ENCODE measurements at regions not wholly inside any gene's neighbourhood (a gene's known extent, or its start where the extent isn't known, plus 50 kb on each side); places are given as distances from the start of the nearest gene placed in this dataset.

- no peak for DNase-seq (ENCODE audit: low read depth in 2 of 2)
- TF ChIP-seq, protein P1, sequence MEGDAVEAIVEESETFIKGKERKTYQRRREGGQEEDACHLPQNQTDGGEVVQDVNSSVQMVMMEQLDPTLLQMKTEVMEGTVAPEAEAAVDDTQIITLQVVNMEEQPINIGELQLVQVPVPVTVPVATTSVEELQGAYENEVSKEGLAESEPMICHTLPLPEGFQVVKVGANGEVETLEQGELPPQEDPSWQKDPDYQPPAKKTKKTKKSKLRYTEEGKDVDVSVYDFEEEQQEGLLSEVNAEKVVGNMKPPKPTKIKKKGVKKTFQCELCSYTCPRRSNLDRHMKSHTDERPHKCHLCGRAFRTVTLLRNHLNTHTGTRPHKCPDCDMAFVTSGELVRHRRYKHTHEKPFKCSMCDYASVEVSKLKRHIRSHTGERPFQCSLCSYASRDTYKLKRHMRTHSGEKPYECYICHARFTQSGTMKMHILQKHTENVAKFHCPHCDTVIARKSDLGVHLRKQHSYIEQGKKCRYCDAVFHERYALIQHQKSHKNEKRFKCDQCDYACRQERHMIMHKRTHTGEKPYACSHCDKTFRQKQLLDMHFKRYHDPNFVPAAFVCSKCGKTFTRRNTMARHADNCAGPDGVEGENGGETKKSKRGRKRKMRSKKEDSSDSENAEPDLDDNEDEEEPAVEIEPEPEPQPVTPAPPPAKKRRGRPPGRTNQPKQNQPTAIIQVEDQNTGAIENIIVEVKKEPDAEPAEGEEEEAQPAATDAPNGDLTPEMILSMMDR (IDR thresholded peaks at IDR 0.05; ENCODE audit: low read depth, low read length) = no peak
- no peak overlapping the region for H3K4me3 ChIP-seq (replicated peaks in 1 of 2; ENCODE audit: low read depth in 2 of 2, low read length in 2 of 2)
Measured at GRCh38 chr13:103715335-103715734, 649.1 kb upstream of the SLC10A2 start.

DNA sequence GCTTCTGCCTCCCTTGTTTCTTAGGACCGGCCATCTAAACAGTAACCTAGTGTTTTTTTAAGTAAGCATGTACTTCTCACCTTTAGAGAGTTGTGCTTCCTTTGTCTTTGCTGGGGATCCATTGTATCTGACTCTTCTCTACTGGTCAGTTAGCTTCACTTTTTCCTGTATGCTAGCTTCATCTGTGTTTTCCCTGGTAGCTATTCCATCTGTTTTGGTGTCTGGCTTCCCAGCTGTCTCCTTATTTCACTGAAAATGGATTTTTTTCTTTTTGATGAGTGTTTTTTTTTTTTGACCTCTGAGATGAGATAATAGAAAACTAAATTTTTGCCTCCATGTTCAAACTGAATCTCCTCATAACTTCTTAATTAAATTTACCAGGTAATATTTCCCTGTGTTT is 637.0 kb upstream of the SLC10A2 start:
- TF ChIP-seq, protein P1 (IDR thresholded peaks at IDR 0.05; ENCODE audit: low read depth, low read length) = no peak
- no peak overlapping the region for H3K4me3 ChIP-seq (replicated peaks in 1 of 2; ENCODE audit: low read depth in 2 of 2, low read length in 2 of 2)
- no peak for DNase-seq (ENCODE audit: low read depth in 2 of 2)

- DNase-seq (ENCODE audit: low read depth in 2 of 2) = no peak
- H3K4me3 ChIP-seq (replicated peaks in 1 of 2; ENCODE audit: low read depth in 2 of 2, low read length in 2 of 2) = no peak overlapping the region
- TF ChIP-seq, protein P1 (IDR thresholded peaks at IDR 0.05; ENCODE audit: low read depth, low read length) = no peak
Measured at GRCh38 chr13:103698000-103698399, 631.8 kb upstream of the SLC10A2 start.

DNA sequence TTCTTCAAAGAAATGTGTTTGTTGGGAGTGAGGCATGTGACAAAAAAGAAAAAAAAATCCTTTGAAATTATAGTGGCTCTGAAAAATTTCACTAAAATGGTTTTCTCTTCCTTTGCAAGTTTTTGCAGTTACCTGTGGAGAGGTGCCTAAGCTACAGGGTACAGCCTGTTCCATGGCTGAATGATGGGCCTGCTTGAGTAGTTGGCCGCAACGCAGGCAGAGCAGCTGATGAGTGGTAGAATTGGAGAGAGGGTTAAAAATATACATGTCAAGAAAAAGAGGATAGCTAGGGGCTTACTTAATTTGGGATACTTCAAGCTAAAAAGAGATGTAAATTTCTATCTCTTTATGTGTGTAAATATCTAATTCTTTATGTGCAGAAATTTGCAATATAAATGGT is 629.1 kb upstream of the SLC10A2 start:
- no peak overlapping the region for H3K4me3 ChIP-seq (replicated peaks in 1 of 2; ENCODE audit: low read depth in 2 of 2, low read length in 2 of 2)
- no peak for DNase-seq (ENCODE audit: low read depth in 2 of 2)
- TF ChIP-seq, protein P1 (IDR thresholded peaks at IDR 0.05; ENCODE audit: low read depth, low read length) = no peak

GRCh38 chr13:103694471-103694870 is 628.3 kb upstream of the SLC10A2 start:
- H3K4me3 ChIP-seq (replicated peaks in 1 of 2; ENCODE audit: low read depth in 2 of 2, low read length in 2 of 2) = no peak overlapping the region
- TF ChIP-seq, protein P1 (IDR thresholded peaks at IDR 0.05; ENCODE audit: low read depth, low read length) = no peak
- DNase-seq (ENCODE audit: low read depth in 2 of 2) = no peak

DNA sequence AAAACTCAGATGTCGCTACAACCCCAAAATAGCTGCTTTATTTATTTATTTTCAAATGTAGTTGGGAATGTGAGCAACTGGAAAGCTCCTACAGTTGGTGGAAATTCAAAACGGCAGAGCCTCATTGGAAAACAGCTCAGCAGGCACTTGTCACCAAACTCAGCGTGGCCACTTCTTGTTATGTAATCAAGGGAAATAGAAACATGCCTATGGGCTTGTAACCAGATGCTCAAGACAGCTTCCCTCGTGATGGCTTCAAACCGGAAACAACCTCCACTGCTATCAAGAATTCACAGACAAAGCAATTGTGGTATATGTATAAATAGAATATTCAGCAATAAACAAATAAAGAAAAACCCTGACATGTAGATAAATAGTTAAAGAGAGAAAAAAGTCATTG is 627.8 kb upstream of the SLC10A2 start:
- TF ChIP-seq, protein P1 (IDR thresholded peaks at IDR 0.05; ENCODE audit: low read depth, low read length) = no peak
- DNase-seq (ENCODE audit: low read depth in 2 of 2) = no peak
- H3K4me3 ChIP-seq (replicated peaks in 1 of 2; ENCODE audit: low read depth in 2 of 2, low read length in 2 of 2) = no peak overlapping the region

- TF ChIP-seq, protein P1 (IDR thresholded peaks at IDR 0.05; ENCODE audit: low read depth, low read length) = no peak
- no peak for DNase-seq (ENCODE audit: low read depth in 2 of 2)
Measured at GRCh38 chr13:103692442-103692841, 626.2 kb upstream of the SLC10A2 start.

More at GRCh38 chr13:103692442-103692841, 626.2 kb upstream of the SLC10A2 start:
- no peak overlapping the region for H3K4me3 ChIP-seq (replicated peaks in 1 of 2; ENCODE audit: low read depth in 2 of 2, low read length in 2 of 2)
